Breast epithelium (tissue), 4 donors: ENCODE measurements at regions not wholly inside any gene's neighbourhood (a gene's known extent, or its start where the extent isn't known, plus 50 kb on each side); places are given as distances from the start of the nearest gene placed in this dataset.
"Not testable (repeated sequence)": the region's sequence is repeated elsewhere in the genome, so short reads cannot be mapped to it uniquely, and the experiment has no call there.

Experiments
- DNase-seq, 2 donors: peaks; one replicate each; pipeline ENCODE4 v3.0.0-alpha.2; 2019; ENCODE audit warnings: low spot score in 2 of 2
- H3K27ac ChIP-seq, 2 donors: fragments of 200-600 bp; sonication (generic) in 1 of 2; one replicate each; pipeline ENCODE4 v1.5.1; 2016 to 2019; ENCODE audit warnings: mild to moderate bottlenecking in 1 of 2
- H3K27me3 ChIP-seq, 2 donors: fragments of 200-600 bp; sonication (generic) in 1 of 2; one replicate each; pipeline versions ENCODE4 v1.5.1 to v1.6.0; 2017 to 2019; ENCODE audit warnings: control low read depth in 1 of 2, mild to moderate bottlenecking in 1 of 2
- H3K36me3 ChIP-seq: fragments of 200-600 bp; one replicate; pipeline ENCODE4 v1.5.1; 2019
- H3K4me1 ChIP-seq, 2 donors: fragments of 200-600 bp; sonication (generic); one replicate each; pipeline ENCODE4 v1.5.1; 2016 to 2019; ENCODE audit warnings: control low read depth in 1 of 2
- H3K4me3 ChIP-seq, 3 donors: fragments of 200-600 bp; sonication (generic); 1 replicate in 2 of 3; 2 replicates in 1 of 3; pipeline ENCODE4 v1.5.1; 2016 to 2019; ENCODE audit warnings: mild to moderate bottlenecking in 3 of 3, moderate library complexity in 2 of 3
- H3K9me3 ChIP-seq, 2 donors: fragments of 200-600 bp; sonication (generic) in 1 of 2; one replicate each; pipeline ENCODE4 v1.5.1; 2016 to 2019; ENCODE audit warnings: control low read depth in 1 of 2
- CTCF ChIP-seq, 3 donors: fragments of 450-650 bp; IDR thresholded peaks; one replicate each; pipeline ENCODE4 v1.5.1; 2016 to 2017; ENCODE audit warnings: antibody characterized with exemption in 3 of 3, mild to moderate bottlenecking in 3 of 3, moderate library complexity in 3 of 3
- POLR2A ChIP-seq: fragments of 450-650 bp; IDR thresholded peaks from one replicate; pipeline ENCODE4 v1.6.1; 2016; ENCODE audit warnings: antibody characterized with exemption, mild to moderate bottlenecking, moderate library complexity
- POLR2AphosphoS5 ChIP-seq, 3 donors: sonication (generic); formaldehyde crosslinking; IDR thresholded peaks; one replicate each; pipeline ENCODE4 v1.6.1; 2017; ENCODE audit warnings: antibody characterized with exemption in 3 of 3
- intact Hi-C: fragments of 100-400 bp; cut with DNase I; formaldehyde crosslinking; loops from one replicate; pipeline ENCODE4 v1.15.1; 2023; ENCODE audit warnings: low total_unique reads

- Histone ChIP-seq H3K36me3 (no peaks in the 10 kb centered on the region), H3K27me3 (no peaks in the 10 kb centered on the region), H3K9me3 (no peaks in the 10 kb centered on the region), H3K4me1 (no peaks in the 10 kb centered on the region), H3K27ac (no peak overlapping the region), H3K4me3 (no peak overlapping the region)
- no peak for TF ChIP-seq POLR2A
- TF ChIP-seq CTCF (IDR thresholded peaks at IDR 0.05): no peak
- no peak for TF ChIP-seq POLR2AphosphoS5 (IDR thresholded peaks at IDR 0.05)
- intact Hi-C loops: no loop called here
- no peak for DNase-seq
These were observed 60.6 kb upstream of the SLC39A8 start for GRCh38 chr4:102405821-102406401.

- H3K4me3 ChIP-seq, H3K27me3 ChIP-seq, intact Hi-C loops, H3K27ac ChIP-seq, DNase-seq, H3K36me3 ChIP-seq, H3K9me3 ChIP-seq, H3K4me1 ChIP-seq: not testable (repeated sequence)
These were observed 65.6 kb upstream of the SLC39A8 start for GRCh38 chr4:102410884-102411283.

GRCh38 chr4:102411408-102411807 is 66.1 kb upstream of the SLC39A8 start:
- Histone ChIP-seq H3K4me1 (no peaks in the 10 kb centered on the region), H3K27ac (no peak overlapping the region), H3K36me3 (no peaks in the 10 kb centered on the region), H3K4me3 (no peak overlapping the region), H3K9me3 (no peaks in the 10 kb centered on the region), H3K27me3 (no peaks in the 10 kb centered on the region)
- no peak for DNase-seq
- intact Hi-C loops: no loop called here
- TF ChIP-seq POLR2AphosphoS5 (IDR thresholded peaks at IDR 0.05) (no peak), POLR2A (no peak), CTCF (IDR thresholded peaks at IDR 0.05) (no peak)

- Histone ChIP-seq H3K4me1 (no peaks in the 10 kb centered on the region), H3K27ac (no peak overlapping the region), H3K4me3 (no peak overlapping the region), H3K36me3 (no peaks in the 10 kb centered on the region), H3K9me3 (no peaks in the 10 kb centered on the region), H3K27me3 (no peaks in the 10 kb centered on the region)
- no peak for TF ChIP-seq POLR2AphosphoS5 (IDR thresholded peaks at IDR 0.05)
- no peak for TF ChIP-seq CTCF (IDR thresholded peaks at IDR 0.05)
- intact Hi-C loops: no loop called here
- DNase-seq: no peak
These were observed 71.5 kb upstream of the SLC39A8 start for GRCh38 chr4:102416765-102417164.

GRCh38 chr4:102420563-102421398 is 75.5 kb upstream of the SLC39A8 start:
- no peak for TF ChIP-seq POLR2AphosphoS5 (IDR thresholded peaks at IDR 0.05)
- TF ChIP-seq CTCF (IDR thresholded peaks at IDR 0.05): no peak
- TF ChIP-seq POLR2A: no peak
- H3K27ac ChIP-seq: peak overlapping the region; percentile 62 to 68

More at GRCh38 chr4:102420563-102421398, 75.5 kb upstream of the SLC39A8 start:
- intact Hi-C loops: no loop called here
- H3K36me3 ChIP-seq: no peaks in the 10 kb centered on the region
- no peaks in the 10 kb centered on the region for H3K9me3 ChIP-seq
- no peaks in the 10 kb centered on the region for H3K27me3 ChIP-seq
- no peak for DNase-seq
- H3K4me3 ChIP-seq: no peak overlapping the region
- no peaks in the 10 kb centered on the region for H3K4me1 ChIP-seq
